Endothelial cell (in vitro differentiated cells): ENCODE measurements at regions not wholly inside any gene's neighbourhood (a gene's known extent, or its start where the extent isn't known, plus 50 kb on each side); places are given as distances from the start of the nearest gene placed in this dataset.

Experiments
- DNase-seq: peaks from one replicate; pipeline ENCODE4 v3.0.0; 2021; ENCODE audit warnings: low spot score
- H3K27ac Mint-ChIP-seq: one replicate; pipeline ENCODE4 v1.8.0; 2021; ENCODE audit warnings: mixed read lengths, inconsistent platforms; ENCODE audit not compliant: unreplicated experiment
- H3K27me3 Mint-ChIP-seq: one replicate; pipeline ENCODE4 v1.8.0; 2021; ENCODE audit warnings: mild to moderate bottlenecking, moderate library complexity, mixed read lengths, inconsistent platforms; ENCODE audit not compliant: unreplicated experiment
- H3K36me3 Mint-ChIP-seq: one replicate; pipeline ENCODE4 v1.8.0; 2021; ENCODE audit warnings: mild to moderate bottlenecking, low read depth, mixed read lengths, inconsistent platforms; ENCODE audit not compliant: unreplicated experiment
- H3K4me1 Mint-ChIP-seq: one replicate; pipeline ENCODE4 v1.8.0; 2021; ENCODE audit warnings: mild to moderate bottlenecking, mixed read lengths, inconsistent platforms; ENCODE audit not compliant: unreplicated experiment
- H3K4me3 Mint-ChIP-seq: one replicate; pipeline ENCODE4 v1.8.0; 2021; ENCODE audit warnings: mild to moderate bottlenecking, mixed read lengths, inconsistent platforms; ENCODE audit not compliant: unreplicated experiment
- H3K9me3 Mint-ChIP-seq: one replicate; pipeline ENCODE4 v1.8.0; 2021; ENCODE audit warnings: mixed read lengths, inconsistent platforms; ENCODE audit not compliant: unreplicated experiment
- CTCF ChIP-seq: fragments of 200-600 bp; sonication (generic); IDR thresholded peaks from one replicate; pipeline ENCODE4 v1.5.0; 2021; ENCODE audit warnings: antibody characterized with exemption; ENCODE audit not compliant: unreplicated experiment

GRCh38 chr15:87753539-87753938 is 503.0 kb downstream of the NTRK3 start:
- Mint-ChIP-seq H3K4me1 (no peaks in the 10 kb centered on the region), H3K4me3 (no peak overlapping the region), H3K9me3 (no peaks in the 10 kb centered on the region), H3K27me3 (no peaks in the 10 kb centered on the region), H3K27ac (no peak overlapping the region), H3K36me3 (no peaks in the 10 kb centered on the region)
- DNase-seq, result no peak
- no peak for TF ChIP-seq CTCF

GRCh38 chr15:87752250-87752951 is 504.1 kb downstream of the NTRK3 start:
- no peaks in the 10 kb centered on the region for H3K36me3 Mint-ChIP-seq
- H3K4me1 Mint-ChIP-seq, result peaks cover 4% of the 10 kb centered on the region
- H3K9me3 Mint-ChIP-seq, result no peaks in the 10 kb centered on the region
- H3K4me3 Mint-ChIP-seq, result no peak overlapping the region
- H3K27ac Mint-ChIP-seq, result no peak overlapping the region
- TF ChIP-seq CTCF, result no peak
- DNase-seq, result no peak
- H3K27me3 Mint-ChIP-seq, result no peaks in the 10 kb centered on the region

- Mint-ChIP-seq H3K4me3 (no peak overlapping the region), H3K27ac (no peak overlapping the region), H3K36me3 (no peaks in the 10 kb centered on the region), H3K9me3 (no peaks in the 10 kb centered on the region), H3K4me1 (peaks cover 4% of the 10 kb centered on the region), H3K27me3 (no peaks in the 10 kb centered on the region)
- no peak for DNase-seq
- no peak for TF ChIP-seq CTCF
These were observed 508.1 kb downstream of the NTRK3 start for GRCh38 chr15:87748483-87748882.

- Mint-ChIP-seq H3K27ac (no peak overlapping the region), H3K9me3 (no peaks in the 10 kb centered on the region), H3K27me3 (no peaks in the 10 kb centered on the region), H3K4me1 (peaks cover 4% of the 10 kb centered on the region), H3K36me3 (no peaks in the 10 kb centered on the region), H3K4me3 (no peak overlapping the region)
- no peak for TF ChIP-seq CTCF
- DNase-seq, result no peak
These were observed 509.5 kb downstream of the NTRK3 start for GRCh38 chr15:87747087-87747486.

GRCh38 chr15:87746333-87746732 is 510.2 kb downstream of the NTRK3 start:
- TF ChIP-seq CTCF, result no peak
- DNase-seq, result no peak
- H3K36me3 Mint-ChIP-seq, result no peaks in the 10 kb centered on the region
- H3K4me3 Mint-ChIP-seq, result no peak overlapping the region
- H3K4me1 Mint-ChIP-seq, result peaks cover 4% of the 10 kb centered on the region
- H3K9me3 Mint-ChIP-seq, result no peaks in the 10 kb centered on the region
- no peaks in the 10 kb centered on the region for H3K27me3 Mint-ChIP-seq
- H3K27ac Mint-ChIP-seq, result no peak overlapping the region
